Kidney capillary endothelial cell (primary cell): ENCODE measurements at regions not wholly inside any gene's neighbourhood (a gene's known extent, or its start where the extent isn't known, plus 50 kb on each side); places are given as distances from the start of the nearest gene placed in this dataset.

Source experiments
- DNase-seq: peaks from one replicate; pipeline ENCODE4 v3.0.0-alpha.2; 2018; ENCODE audit warnings: low spot score

- DNase-seq = no peak
Observed at GRCh38 chr1:239682046-239682445, 295.7 kb downstream of the CHRM3 start.

DNA sequence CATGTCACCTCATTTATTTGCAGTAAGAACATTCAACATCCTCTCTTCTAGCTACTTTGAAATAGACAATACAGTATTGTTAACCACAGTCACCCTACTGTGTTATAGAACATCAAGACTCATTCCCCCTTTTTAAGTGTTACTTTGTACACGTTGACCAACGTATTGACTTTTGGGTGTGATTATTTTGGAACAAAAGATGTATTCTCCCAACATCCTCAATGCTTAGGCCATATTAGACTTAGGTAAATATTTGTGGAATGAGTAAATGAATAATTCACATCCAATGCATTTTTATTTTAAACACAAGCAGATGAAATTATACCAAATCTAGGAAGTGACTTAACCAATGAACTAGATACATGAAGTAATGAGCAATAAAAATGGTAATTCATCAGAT lies 296.6 kb downstream of the CHRM3 start:
- DNase-seq = no peak

GRCh38 chr1:239686386-239686785 lies 300.0 kb downstream of the CHRM3 start:
- DNase-seq = no peak

DNA sequence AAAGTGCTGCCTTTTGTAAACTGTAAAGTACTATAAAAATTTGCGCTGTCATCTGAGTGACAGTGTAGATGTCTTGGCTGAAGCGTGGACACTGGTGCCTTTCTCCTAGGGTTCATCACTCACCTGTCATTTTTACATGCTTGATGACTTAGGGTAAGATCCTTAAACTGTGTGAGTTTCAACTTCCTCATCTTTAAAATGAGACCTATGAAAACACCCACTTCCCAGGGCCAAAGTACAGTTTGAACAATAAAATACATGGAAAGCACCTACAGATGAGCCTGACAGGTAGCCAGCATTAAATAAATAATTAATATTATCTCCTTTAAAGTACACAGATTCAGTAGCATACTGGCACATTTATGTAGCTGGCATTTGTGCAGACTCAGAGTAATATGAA lies 309.9 kb downstream of the CHRM3 start:
- no peak for DNase-seq

DNA sequence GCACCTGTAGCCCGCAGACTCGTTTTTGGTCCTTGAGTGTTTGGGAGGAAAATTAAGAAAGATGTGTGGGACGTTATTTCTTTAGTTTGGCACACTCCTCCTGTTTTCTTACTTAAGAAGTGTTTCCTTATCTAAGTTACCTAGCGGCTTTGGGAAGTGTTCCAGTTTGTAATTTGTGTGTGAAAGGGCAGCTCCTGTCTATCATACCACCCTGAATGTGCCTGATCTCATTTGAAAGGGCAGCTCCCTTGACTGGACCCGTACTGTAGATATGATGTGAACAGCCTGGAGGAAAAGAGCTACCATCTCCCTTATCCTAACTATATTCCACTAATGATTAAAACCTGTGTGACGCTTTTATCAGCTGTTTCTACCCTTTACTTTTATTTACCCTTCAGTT lies 314.3 kb downstream of the CHRM3 start:
- DNase-seq = no peak

DNA sequence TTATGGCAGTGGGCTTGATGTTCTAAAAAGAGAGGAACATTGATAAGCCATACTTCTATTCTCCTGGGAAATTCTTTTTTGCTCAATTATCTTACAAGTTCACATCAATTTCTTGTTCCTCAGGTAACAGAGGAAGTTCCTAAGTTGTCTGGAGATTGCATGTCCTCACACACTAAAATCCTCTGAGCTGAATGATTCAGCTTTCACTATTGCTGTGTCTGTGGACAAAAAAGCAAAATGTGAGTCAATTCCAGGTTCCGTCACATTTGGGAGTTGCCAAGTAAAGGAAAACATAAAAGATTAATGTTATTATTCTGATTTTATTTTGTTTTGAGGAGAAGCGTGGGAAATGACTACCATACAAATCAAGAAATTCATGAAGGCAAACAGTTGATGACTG lies 316.7 kb downstream of the CHRM3 start:
- peak; percentile 6 for DNase-seq

DNA sequence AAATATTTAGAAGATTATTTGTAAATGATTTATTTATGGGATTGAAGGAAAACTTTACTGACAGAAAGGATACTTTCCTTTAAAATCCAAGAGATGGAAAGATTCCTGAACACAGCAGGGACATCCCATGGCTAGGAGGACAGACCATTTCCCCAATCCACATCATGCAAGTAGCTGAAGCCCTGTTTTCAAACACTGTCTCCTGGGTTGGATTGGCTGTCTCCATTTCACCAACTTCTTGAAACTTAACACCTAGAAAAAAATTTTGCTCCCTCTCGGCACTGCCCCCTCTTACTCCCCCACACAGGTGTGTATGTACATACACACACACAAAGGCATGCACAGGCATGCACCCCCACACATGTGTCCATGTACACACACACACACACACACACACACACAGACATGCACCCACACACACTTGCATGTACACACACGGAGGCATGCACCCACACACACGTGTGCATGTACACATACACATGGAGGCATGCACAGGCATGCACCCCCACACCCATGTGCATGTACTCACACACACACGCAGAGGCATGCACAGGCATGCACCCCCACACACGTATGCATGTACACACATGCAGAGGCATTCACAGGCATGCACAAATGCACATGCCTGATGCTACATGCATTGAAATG lies 320.0 kb downstream of the CHRM3 start:
- no peak for DNase-seq

DNA sequence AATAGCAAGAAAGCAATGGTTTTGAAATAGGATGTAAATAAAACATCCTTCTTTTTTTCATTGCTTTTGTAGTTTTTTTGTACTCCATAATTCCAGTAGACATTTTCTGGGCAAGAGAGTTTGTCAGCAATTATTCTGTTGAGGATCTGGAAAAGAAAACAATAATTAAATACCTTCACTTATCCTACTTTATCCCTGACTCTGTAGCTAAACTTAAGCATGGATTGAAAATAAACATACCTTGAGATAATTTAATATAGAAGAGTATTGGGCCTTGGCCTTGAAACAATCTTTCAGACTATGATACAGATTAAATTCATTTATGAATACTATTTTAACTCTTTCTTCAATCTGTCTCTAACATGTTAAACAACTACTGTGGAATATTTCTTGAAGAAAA lies 321.2 kb downstream of the CHRM3 start:
- no peak for DNase-seq

DNA sequence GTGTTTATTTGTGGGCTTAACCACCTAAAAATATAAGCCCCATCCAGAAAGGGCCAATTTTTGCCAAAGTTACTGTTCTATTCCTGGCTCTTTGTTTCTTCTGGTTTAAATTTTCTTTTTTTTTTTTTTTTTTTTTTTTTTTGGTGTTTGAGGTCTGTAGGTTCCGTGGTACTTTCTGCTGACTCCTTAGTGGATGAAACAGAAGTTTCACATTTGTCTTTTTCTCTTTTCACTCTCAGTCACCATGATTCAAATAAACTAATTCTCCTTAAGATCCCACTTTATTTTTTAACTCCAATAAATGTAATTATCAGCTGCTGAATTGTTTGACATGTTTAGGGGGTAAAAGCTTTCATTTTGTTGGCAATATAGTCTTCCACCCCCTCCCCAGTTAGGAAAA lies 322.3 kb downstream of the CHRM3 start:
- no peak for DNase-seq

GRCh38 chr1:239711768-239712167 lies 325.4 kb downstream of the CHRM3 start:
- DNase-seq = no peak

- no peak for DNase-seq
Observed at GRCh38 chr1:239717097-239717917, 330.9 kb downstream of the CHRM3 start.

DNA sequence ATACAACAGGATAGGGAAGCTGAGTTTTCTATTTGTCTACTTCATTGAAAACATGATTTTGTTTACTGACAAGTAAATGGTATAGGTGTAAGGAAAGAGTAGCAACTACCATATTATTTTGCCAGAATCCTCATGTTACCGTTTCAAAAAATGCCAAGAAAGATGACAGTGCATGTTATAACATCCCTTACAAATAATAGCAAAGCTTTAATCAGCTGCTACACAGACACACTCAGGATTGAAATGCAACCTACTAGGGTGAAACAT lies 331.5 kb downstream of the CHRM3 start:
- DNase-seq = no peak

- DNase-seq = no peak
Observed at GRCh38 chr1:239718571-239718970, 332.2 kb downstream of the CHRM3 start.

DNA sequence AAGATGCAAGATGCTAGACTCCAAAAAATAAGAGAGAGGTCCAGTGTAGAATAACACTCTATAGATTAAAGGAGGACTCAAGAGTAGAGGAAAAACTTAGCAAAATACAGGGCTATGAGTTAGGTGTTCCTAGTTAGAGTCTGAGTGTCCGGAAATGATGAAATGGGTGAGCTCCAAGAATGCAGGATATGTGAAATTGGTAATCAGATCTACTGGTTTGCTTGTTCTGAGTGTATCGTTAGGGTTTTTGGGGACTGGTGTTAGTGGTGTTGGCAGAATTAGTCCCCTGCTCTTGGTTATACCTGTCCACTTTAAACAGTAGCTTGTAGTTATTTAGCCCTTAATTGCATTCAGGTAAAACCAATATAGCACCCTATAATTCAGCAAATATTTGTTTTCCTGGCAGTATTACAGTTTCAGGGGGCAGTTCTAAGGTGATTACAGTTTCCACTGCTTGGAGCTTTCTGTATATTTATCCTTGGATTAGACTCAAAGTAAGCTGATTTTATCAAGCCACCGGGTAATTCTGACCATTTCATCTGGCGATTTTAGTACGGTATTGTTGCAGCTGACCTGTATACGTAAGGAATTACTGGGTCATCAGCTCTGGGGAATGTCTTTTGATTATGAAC lies 332.7 kb downstream of the CHRM3 start:
- no peak for DNase-seq

DNA sequence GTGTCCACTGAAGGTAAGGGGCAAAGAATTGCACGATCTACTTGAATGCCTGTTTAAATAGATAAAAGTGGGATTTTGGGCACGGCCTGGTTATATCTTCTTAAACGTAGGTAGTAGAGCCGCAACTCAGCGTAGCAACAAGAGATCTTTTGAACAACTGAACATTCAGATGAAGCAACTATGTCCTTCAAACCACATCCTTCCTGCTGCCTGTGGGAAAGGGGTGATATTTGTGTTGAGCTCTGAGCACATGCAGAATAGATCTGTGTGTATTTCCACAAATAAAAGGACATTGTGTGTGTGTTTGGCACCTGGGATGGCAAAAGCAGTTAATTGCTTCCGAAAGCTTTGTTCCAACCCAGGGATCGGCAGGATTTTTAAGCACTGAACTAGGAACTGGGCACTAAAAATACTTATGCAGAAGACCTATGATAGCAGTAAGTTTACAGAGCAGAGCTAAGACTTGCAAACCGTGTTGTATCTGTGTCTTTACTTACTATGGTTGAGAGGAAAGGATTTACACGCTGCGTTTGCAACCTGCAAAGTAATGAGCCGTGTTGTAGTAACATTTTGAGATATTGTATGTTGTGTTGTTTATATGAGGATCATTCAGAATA lies 333.4 kb downstream of the CHRM3 start:
- no peak for DNase-seq

DNA sequence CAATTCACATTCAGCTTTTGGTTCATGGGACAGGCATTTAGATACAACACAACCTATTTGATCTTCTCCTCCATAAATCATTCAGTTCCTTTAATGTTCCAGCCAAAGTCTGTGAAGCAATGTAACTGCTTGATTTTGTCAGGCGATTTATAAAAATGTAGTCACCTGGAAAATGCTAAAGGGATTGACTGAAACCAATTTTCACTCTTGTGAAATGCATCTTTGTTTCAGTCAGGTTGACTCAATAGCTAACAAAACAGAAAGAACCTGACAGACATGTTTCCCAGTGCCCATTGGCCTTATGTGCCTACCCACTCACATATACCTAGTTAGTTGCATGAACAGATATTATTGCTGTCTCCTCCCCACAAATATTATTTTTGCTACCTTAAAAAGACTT lies 335.7 kb downstream of the CHRM3 start:
- DNase-seq = no peak

DNA sequence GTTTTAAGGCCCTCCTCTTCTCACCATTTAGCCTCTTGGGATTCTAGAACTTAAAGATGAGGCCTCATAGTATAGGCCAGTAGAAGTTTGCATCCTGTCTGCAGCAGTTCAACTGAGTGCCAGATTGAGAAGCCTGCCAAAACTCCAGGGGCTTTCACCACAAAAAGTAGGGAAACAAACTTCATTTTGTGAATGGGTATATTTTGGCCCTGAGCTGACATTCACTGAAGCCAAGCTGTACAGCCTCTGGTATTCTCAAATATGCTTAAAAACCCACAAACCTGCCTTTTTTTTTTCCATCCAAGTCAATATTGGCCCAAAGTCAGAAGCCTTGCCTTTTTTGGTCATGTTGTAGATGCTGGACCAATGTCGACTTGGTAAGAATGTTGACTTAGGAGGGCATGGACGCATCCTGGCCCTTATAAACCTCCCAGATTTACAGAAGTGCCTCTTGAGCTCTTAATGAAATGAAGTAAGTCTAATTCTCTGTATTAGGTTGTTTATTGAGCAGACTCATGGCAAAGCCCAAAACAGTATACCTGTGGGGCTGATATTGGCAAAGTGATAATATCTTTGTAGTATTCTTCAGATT lies 337.5 kb downstream of the CHRM3 start:
- no peak for DNase-seq

DNA sequence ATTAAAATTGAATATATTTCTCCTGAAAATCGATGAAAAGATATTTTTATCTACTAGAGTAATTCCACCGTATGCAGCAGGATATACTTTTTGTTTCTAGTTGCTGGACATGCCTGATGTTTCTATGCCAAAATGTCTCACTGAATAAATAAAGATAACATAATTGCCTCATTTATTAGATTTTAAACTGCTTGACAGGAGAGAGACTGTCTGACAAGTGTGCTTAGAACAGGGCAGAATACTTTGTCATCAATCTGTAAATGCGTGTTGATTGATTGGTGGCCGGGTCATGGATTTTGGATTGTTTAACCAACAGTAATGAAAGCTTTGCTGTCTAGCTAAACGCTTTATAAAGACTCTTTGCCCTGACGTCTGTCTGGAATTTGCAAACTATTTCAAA lies 339.0 kb downstream of the CHRM3 start:
- no peak for DNase-seq

GRCh38 chr1:239725933-239726332 lies 339.6 kb downstream of the CHRM3 start:
- no peak for DNase-seq

DNA sequence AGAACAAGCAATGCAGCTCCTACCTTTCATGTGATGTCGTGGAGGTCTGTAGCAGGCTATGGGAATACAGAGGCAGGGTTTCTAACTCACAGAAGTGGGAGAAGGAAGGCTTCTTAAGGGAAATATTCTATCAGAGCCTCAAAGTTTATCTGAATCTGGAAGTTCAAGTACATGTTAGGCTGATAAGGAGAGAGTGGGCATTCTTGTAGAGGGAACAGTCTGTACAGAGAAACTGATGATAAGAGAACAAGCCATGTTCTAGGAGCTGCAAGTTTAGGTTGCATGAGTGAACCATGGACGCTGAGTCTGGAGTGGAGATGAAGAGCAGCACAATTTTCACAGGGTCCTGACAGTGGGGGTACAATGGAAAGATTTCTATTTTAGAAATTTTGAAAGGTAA lies 344.0 kb downstream of the CHRM3 start:
- DNase-seq = no peak

GRCh38 chr1:239731082-239731748 lies 344.8 kb downstream of the CHRM3 start:
- no peak for DNase-seq

GRCh38 chr1:239732770-239733169 lies 346.4 kb downstream of the CHRM3 start:
- no peak for DNase-seq
